Superior temporal gyrus (tissue), 1 donor: ENCODE measurements at regions not wholly inside any gene's neighbourhood (a gene's known extent, or its start where the extent isn't known, plus 50 kb on each side); places are given as distances from the start of the nearest gene placed in this dataset.

Source experiments
- DNase-seq: peaks from one replicate; pipeline ENCODE4 v3.0.0-alpha.2; 2016; ENCODE audit errors: extremely low spot score

DNA sequence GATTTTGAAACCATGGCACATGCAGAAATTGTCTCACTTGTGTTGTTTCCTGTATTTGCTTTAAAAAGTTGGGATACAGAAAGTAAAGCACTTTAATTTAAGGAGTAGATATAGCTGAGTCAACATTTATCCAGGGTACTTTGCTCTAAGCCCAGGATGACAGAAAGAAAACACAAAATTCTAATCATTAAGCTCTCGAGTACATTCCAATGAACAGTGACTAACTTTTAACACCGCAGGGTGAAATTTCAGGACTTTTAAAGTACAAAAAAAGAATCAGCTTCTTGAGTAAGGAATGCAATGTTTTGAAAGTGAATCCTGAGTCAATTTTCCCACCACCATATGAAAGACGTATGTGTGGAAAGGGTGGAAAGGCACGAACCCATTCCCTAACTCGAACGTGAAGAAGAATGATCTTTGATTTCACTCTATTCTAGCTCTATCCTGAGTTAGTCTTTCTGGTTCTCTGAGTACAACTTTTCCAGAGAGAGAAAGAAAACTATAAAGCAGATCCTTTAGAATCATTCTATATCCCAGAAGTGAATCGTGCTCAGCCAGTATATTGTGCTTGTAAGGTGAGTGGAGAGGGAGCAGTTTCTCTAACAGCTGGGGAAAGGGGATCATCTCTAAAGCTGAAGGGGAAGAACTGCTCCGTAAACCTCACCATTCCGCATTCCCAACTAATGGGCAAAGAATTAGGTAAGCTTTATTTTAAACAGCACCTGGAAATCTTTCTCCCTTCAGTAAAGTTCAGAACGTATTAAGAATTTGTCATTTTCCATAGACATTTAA, 779.0 kb upstream of the FLRT2 start:
- no peak for DNase-seq

DNA sequence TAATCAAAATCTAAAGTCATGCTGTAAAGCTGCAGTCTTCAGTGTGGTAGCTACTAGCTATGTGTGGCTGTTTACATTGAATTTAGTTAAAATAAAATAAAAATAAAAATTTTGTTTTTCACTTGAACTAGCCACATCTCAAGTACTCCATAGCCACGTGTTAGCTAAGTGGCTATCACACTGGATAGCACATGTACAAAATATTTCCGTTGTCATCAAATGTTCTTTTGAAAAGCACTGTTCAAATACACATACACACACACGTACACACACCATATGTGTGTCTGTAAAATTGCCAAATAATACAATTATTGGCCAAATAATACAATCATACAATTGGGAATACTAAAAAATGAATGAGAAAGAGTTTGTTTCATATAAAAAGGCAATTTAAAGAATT, 778.2 kb upstream of the FLRT2 start:
- DNase-seq, result no peak

DNA sequence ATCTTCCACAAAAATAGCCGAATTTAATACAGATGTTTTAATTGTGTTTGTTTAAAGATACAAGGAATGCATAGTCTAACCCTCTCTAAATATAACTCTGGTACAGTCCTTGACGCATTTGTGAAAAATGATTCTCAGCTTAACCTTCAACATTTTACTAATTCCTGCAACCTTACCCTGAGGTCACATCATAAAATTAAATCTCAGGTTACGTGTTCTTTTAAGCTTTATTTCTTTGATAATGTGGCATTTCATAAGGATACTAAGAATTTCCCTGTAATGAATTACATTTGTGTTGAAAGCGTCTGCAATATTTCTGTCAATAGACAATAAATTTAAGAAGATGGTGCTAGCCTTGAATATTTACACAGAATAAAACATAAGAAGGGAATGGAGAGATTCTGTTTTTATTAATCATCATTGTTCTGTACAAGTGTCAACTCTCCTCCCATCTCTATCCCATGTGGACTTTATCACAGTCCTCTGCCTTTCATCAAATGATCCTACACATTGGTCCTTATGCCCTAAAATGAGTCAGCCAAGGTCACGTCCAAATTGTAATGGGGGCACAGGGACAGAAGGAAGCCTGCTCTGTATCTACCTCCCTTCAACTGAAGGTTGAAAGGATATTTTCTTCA, 769.3 kb upstream of the FLRT2 start:
- DNase-seq, result no peak

- no peak for DNase-seq
Observed at GRCh38 chr14:84767434-84767833, 762.5 kb upstream of the FLRT2 start.

DNA sequence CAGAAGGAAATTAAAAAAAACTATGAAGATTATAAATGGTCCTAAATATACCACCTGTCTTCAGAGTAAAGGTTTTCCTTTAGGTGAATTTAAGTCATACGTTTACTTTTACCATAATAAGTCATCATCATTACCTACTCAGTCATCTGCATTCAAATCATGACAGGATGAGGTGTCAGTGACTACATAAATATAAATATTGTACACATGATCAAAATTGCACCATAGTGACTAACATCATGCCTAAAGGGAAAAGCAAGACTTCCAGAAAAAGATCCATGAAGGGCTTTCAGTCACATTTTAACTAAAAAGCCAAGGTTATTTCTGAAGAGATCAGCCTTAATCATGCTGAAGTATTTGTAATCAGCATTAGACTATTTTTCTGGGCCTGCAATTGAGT, 759.9 kb upstream of the FLRT2 start:
- no peak for DNase-seq

DNA sequence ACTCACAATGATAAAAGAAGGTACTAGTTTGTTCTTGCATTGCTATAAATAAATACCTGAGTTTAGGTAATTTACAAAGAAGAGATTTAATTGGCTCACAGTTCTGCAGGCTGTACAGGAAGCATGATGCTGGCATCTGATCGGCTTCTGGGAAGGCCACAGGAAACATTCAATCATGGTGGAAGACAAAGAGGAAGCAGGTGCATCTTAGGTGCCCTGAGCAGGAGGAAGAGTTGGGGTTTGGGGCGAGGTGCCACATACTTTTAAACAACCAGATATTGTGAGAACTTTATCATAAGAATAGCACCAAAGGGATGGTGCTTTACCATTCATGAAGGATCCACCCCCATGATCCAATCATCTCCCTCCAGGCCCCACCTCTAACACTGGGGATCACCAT, 752.6 kb upstream of the FLRT2 start:
- DNase-seq, result no peak

- no peak for DNase-seq
Observed at GRCh38 chr14:84782902-84783301, 747.0 kb upstream of the FLRT2 start.

DNA sequence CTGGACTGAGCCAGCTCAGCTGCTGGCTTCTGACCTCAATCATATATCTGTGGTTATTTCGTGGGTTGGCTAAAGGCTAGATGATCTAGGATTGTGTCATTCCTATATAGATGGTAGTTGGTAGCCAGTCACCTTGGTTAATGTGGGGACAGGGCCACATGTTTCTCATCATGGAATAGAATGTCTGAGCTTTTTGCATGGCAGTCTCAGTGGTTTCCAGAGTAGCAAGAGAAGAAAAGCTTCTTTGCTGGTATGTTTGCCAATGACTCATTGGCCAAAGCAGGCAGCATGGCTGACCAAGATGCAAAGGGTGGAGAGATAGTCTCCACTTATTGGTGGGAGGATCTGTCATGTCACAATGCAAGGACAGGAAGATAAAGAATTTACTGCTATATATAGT, 746.4 kb upstream of the FLRT2 start:
- no peak for DNase-seq

GRCh38 chr14:84785996-84786395, 743.9 kb upstream of the FLRT2 start:
- no peak for DNase-seq

GRCh38 chr14:84789012-84789411, 740.9 kb upstream of the FLRT2 start:
- DNase-seq, result no peak

DNA sequence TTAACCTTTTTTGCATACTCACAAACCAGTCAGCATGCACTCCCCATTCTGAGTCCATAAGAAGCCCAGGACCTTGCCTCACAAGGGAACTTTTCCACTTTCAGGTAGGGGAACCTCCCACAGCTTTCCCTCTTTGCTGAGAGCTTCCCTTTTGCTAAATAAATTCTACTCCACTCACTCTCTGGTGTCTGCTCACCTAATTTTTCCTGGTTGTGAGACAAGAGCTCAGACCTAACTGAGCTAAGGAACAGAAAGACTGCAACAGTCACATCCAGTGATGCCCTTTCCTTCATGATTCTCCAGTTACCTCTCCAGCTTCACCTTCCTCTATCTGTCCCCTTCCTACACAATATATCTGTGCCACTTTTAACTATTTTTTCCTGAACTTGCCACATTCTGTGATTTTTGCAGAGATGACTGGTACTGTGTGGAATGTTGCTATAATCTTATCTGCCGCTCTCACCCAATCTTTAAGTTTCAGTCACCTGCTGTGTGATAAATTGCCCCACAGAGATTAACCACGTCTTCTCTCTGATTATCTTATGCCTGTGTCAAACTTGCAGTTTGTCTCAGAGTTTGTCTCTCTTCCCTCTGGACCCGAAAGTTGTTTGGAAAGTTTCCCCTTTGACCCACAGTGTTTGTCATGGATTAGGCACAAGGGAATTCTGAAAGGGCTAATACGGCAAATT, 737.1 kb upstream of the FLRT2 start:
- no peak for DNase-seq

- no peak for DNase-seq
Observed at GRCh38 chr14:84797326-84797725, 732.6 kb upstream of the FLRT2 start.

GRCh38 chr14:84804468-84804867, 725.5 kb upstream of the FLRT2 start:
- DNase-seq, result no peak

DNA sequence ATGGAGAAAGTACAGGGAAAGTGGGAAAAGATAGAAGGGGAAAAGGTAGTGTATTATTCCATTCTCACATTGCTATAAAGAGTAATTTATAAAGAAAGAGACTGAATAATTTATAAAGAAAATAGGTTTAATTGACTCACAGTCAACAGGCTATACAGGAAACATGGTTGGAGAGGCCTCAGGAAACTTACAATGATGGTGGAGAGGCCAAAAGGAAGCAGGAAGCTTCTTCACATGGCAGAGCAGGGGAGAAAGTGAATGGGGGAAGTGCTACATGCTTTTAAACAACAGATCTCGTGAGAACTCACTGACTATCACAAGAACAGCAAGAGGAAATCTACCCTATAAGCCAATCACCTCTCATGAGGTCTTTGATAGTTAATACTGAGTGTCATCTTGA, 725.0 kb upstream of the FLRT2 start:
- DNase-seq, result no peak

GRCh38 chr14:84806181-84806580, 723.8 kb upstream of the FLRT2 start:
- no peak for DNase-seq

DNA sequence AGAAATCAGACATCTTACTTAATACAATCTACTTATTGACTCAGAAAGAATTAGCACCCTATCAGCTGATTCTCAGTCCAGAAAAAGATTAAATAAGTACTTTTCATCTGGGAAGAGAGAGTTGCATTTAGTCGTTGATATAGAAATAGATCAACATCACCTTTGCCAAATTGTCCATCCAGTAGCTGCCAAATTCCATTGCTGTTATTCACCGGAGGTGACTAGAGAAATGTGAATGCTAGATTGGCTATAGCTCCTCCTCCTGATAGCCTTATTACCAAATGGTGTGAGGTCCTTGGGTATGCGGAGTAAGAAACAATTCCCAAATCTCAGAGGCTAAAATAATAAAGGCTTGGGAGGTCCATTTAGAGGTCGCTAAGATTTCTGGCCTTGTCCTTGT, 723.3 kb upstream of the FLRT2 start:
- DNase-seq, result no peak

DNA sequence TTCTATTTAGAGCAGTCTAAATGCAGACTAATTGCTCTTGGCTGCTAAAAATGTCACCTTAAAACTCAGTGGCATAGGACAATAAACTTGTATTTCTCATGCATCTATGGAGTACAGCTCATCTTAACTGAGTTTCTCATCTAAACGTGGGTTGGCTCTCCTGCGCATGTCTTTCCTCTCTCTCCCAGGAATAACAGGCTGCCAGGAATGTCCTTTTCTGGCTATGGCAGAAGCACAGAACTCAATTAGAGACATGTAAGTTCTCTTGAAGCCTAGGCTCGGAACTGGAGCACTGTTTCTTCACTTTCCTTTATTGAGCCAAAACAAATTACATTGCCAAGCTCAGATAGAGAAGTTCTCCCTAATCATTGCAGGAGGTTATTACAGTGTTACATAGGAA, 722.3 kb upstream of the FLRT2 start:
- peak; percentile 69 for DNase-seq

DNA sequence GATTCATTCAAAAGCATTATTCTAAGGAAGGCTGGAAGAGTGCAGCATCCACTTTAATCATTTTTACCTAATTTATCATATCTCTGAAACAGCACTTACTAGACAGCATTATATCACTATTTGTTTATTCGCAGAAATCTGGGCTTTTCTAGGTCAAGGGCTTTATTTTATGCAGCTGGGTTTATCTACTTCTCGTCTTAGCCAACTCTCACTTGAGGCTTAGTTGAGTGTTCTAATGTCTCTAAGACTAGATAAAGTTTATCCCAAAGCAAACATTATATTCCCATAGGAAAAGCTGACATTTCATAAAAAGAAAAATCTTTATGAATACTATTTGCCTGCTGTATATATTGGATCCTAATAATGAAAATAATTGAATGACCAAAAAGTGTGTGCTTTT, 720.8 kb upstream of the FLRT2 start:
- no peak for DNase-seq

DNA sequence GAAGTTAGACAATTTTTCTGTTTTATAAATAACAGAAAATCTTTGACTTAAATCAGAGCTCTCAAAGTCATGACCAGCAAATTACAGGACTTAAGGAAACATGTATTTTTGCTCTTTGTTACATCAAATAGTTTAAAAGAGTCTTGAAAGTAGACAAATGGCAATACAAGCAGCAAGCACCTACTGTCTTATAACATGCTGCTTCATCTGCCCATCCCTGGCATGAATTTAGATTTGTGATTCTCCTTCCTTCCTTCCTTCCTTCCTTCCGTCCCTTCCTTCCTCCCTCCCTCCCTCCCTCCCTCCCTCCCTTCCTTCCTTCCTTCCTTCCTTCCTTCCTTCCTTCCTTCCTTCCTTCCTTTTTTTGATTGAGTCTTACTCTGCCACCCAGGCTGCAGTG, 715.6 kb upstream of the FLRT2 start:
- no peak for DNase-seq

- no peak for DNase-seq
Observed at GRCh38 chr14:84819528-84819927, 710.4 kb upstream of the FLRT2 start.

DNA sequence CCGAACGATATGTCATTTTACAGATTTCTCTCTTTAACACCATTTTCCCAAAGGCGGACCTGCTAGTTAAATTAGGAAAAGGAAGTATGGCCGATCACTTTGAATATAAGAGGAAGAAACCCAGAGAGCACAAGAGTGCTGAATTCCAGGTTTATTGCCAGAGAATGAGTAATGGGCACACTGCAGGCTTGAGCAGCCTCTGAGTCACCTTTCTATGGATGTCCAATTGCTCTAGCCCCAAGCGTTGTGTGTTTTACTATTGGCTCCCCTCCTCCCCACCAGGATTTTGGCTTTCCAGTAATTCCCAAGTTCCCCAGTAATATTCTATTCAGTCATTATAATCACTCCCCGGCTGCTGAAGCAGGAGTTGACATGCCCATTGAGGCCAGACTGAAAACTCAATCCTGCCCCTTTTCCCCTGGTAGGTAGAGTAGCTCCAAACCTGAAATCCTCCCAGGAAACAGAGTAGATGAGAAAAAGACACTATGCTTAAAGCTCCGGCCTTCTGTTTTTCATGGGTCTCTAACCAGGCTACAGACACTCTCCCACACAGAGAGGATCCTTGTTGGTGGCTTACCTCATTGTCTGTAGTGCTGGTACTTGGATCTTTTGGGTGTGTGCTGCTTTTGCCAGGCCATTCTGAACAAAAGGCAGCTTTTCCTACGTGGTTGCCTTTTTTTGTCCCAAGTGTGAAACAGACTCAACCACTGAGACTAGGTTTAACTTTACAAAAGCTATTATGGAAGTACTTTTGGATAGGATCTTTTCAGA, 704.3 kb upstream of the FLRT2 start:
- no peak for DNase-seq

- peak; percentile 46 for DNase-seq
Observed at GRCh38 chr14:84826294-84826693, 703.6 kb upstream of the FLRT2 start.
